CD4-positive, CD25-positive, alpha-beta regulatory T cell (primary cell): ENCODE measurements at regions not wholly inside any gene's neighbourhood (a gene's known extent, or its start where the extent isn't known, plus 50 kb on each side); places are given as distances from the start of the nearest gene placed in this dataset.

Experiments
- ATAC-seq, 2 donors: fragments of 150-1000 bp; cut with Tn5 transposase; one replicate each; pipeline ENCODE4 v1.10.0; 2021; ENCODE audit warnings: low read depth in 2 of 2, moderate number of reproducible peaks in 2 of 2, moderate library complexity in 1 of 2
- DNase-seq, 3 donors: peaks; one replicate each; pipeline versions ENCODE4 v3.0.0 to v3.0.0-alpha.2; 2012 to 2022; ENCODE audit warnings: mixed read lengths in 1 of 3
- H3K27ac ChIP-seq: one replicate; pipeline ENCODE4 v1.7.0; 2013; ENCODE audit warnings: mild to moderate bottlenecking, low read length; ENCODE audit not compliant: insufficient read depth, poor library complexity, severe bottlenecking
- H3K27me3 ChIP-seq: one replicate; pipeline ENCODE4 v1.7.0; 2013; ENCODE audit warnings: low read length; ENCODE audit not compliant: control insufficient read depth, insufficient read depth
- H3K36me3 ChIP-seq: one replicate; pipeline ENCODE4 v1.7.0; 2013; ENCODE audit warnings: mild to moderate bottlenecking, low read length, moderate library complexity; ENCODE audit not compliant: control insufficient read depth, insufficient read depth
- H3K4me1 ChIP-seq: 2 replicates; pipeline ENCODE4 v1.7.0; 2013; ENCODE audit warnings: mild to moderate bottlenecking, low read length; ENCODE audit not compliant: insufficient read depth, control insufficient read depth, poor library complexity, severe bottlenecking
- H3K4me3 ChIP-seq: one replicate; pipeline ENCODE4 v1.7.0; 2013; ENCODE audit warnings: low read depth, mild to moderate bottlenecking, low read length, moderate library complexity
- H3K9me3 ChIP-seq, 2 experiments: 1 replicate in 1 of 2; 2 replicates in 1 of 2; pipeline ENCODE4 v1.7.0; 2013; ENCODE audit warnings: low read length in 2 of 2, mild to moderate bottlenecking in 1 of 2, moderate library complexity in 1 of 2; ENCODE audit not compliant: control insufficient read depth in 2 of 2
- H3K27ac Mint-ChIP-seq, 3 donors: one replicate each; pipeline ENCODE4 v1.8.0; 2020 to 2022; ENCODE audit warnings: mild to moderate bottlenecking in 3 of 3, mixed read lengths in 3 of 3, moderate library complexity in 2 of 3
- H3K27me3 Mint-ChIP-seq: one replicate; pipeline ENCODE4 v1.8.0; 2022; ENCODE audit warnings: mild to moderate bottlenecking, mixed read lengths
- H3K36me3 Mint-ChIP-seq: one replicate; pipeline ENCODE4 v1.8.0; 2020; ENCODE audit warnings: mixed read lengths
- H3K4me1 Mint-ChIP-seq, 4 donors: one replicate each; pipeline ENCODE4 v1.8.0; 2020 to 2022; ENCODE audit warnings: mixed read lengths in 4 of 4, mild to moderate bottlenecking in 1 of 4
- H3K4me3 Mint-ChIP-seq, 4 donors: one replicate each; pipeline ENCODE4 v1.8.0; 2020 to 2022; ENCODE audit warnings: mild to moderate bottlenecking in 4 of 4, mixed read lengths in 4 of 4, moderate library complexity in 3 of 4
- H3K9me3 Mint-ChIP-seq, 7 donors: one replicate each; pipeline ENCODE4 v1.8.0; 2020 to 2022; ENCODE audit warnings: mixed read lengths in 7 of 7, mild to moderate bottlenecking in 3 of 7, moderate library complexity in 2 of 7

GRCh38 chr1:58975888-58976287 is 192.0 kb upstream of the JUN start:
- no peak for DNase-seq
- peaks cover 5% of the 10 kb centered on the region for H3K4me1 ChIP-seq
- no peaks in the 10 kb centered on the region for H3K27me3 ChIP-seq
- no peaks in the 10 kb centered on the region for H3K27me3 Mint-ChIP-seq
- H3K9me3 Mint-ChIP-seq = peaks cover 0 to 2% (median 0%) of the 10 kb centered on the region in 7 donors
- no peak overlapping the region for H3K4me3 Mint-ChIP-seq
- H3K4me1 Mint-ChIP-seq = peaks cover 5 to 20% (median 15%) of the 10 kb centered on the region in 4 donors
- H3K4me3 ChIP-seq = no peak overlapping the region
- no peaks in the 10 kb centered on the region for H3K9me3 ChIP-seq
- H3K27ac ChIP-seq = no peak overlapping the region
- no peaks in the 10 kb centered on the region for H3K36me3 ChIP-seq
- H3K36me3 Mint-ChIP-seq = no peaks in the 10 kb centered on the region
- no peak for ATAC-seq
- no peak overlapping the region for H3K27ac Mint-ChIP-seq

GRCh38 chr1:58976294-58976693 is 192.4 kb upstream of the JUN start:
- Mint-ChIP-seq H3K36me3 (no peaks in the 10 kb centered on the region), H3K27ac (no peak overlapping the region), H3K9me3 (peaks cover 0 to 2% (median 0%) of the 10 kb centered on the region in 7 donors), H3K27me3 (no peaks in the 10 kb centered on the region), H3K4me1 (peaks cover 5 to 20% (median 15%) of the 10 kb centered on the region in 4 donors), H3K4me3 (no peak overlapping the region)
- H3K4me1 ChIP-seq = peaks cover 5% of the 10 kb centered on the region
- no peak overlapping the region for H3K27ac ChIP-seq
- no peak overlapping the region for H3K4me3 ChIP-seq
- H3K9me3 ChIP-seq = no peaks in the 10 kb centered on the region
- no peak for DNase-seq
- H3K27me3 ChIP-seq = no peaks in the 10 kb centered on the region
- H3K36me3 ChIP-seq = no peaks in the 10 kb centered on the region
- no peak for ATAC-seq

DNA sequence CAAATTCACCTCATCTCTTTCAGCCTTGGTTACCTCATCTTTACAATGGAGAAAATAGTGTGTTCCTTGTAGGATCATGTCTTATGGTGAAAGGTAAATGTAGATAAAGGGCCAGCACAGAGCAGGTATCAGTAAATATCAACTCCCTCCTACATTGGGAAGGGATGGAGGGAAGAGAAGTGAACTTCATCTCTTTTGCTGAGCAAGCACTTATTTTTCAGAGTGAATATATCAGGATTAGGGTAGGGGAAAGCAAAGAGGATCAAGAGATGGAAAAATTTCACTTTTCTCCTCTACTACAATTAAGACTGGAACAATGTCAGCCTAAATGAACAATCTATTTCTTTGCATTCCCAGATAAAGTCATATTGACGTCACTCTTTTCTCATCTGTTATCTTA is 193.8 kb upstream of the JUN start:
- ATAC-seq (no peak), DNase-seq (no peak)
- Mint-ChIP-seq H3K27me3 (no peaks in the 10 kb centered on the region), H3K4me3 (no peak overlapping the region), H3K9me3 (peaks cover 0 to 2% (median 0%) of the 10 kb centered on the region in 7 donors), H3K36me3 (no peaks in the 10 kb centered on the region), H3K27ac (no peak overlapping the region), H3K4me1 (peaks cover 5 to 20% (median 15%) of the 10 kb centered on the region in 4 donors)
- peaks cover 5% of the 10 kb centered on the region for H3K4me1 ChIP-seq
- peaks cover 2% of the 10 kb centered on the region for H3K27me3 ChIP-seq
- no peaks in the 10 kb centered on the region for H3K36me3 ChIP-seq
- H3K27ac ChIP-seq = no peak overlapping the region
- no peaks in the 10 kb centered on the region for H3K9me3 ChIP-seq
- H3K4me3 ChIP-seq = no peak overlapping the region

DNA sequence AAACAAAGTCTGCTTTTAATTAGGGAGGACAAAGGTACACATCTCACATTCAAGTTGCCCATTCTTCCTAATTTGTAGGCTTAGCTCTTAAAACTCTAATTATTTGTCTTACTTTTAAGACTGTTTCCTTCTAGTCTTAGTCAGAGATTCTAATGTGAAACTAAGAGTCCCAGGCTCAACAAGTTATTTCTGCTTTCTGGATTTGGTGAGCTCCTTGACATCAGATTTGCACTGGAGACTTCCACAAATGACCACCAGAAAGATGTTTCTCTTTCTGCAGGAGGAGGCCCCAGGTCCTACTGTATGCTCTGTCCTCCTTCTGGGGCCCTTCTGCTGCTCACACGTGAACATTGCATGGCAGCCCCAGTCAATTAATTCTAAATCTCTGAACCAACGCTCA is 194.2 kb upstream of the JUN start:
- ATAC-seq (no peak), DNase-seq (no peak)
- Histone ChIP-seq H3K27me3 (peaks cover 2% of the 10 kb centered on the region), H3K4me1 (peaks cover 5% of the 10 kb centered on the region), H3K9me3 (no peaks in the 10 kb centered on the region), H3K27ac (no peak overlapping the region), H3K36me3 (no peaks in the 10 kb centered on the region), H3K4me3 (no peak overlapping the region)
- peak overlapping the region in 2 of 3 donors; percentile 24 to 48 for H3K27ac Mint-ChIP-seq
- H3K4me1 Mint-ChIP-seq = peaks cover 5 to 20% (median 15%) of the 10 kb centered on the region in 4 donors
- H3K36me3 Mint-ChIP-seq = no peaks in the 10 kb centered on the region
- H3K9me3 Mint-ChIP-seq = peaks cover 0 to 2% (median 0%) of the 10 kb centered on the region in 7 donors
- H3K27me3 Mint-ChIP-seq = no peaks in the 10 kb centered on the region
- H3K4me3 Mint-ChIP-seq = no peak overlapping the region

DNA sequence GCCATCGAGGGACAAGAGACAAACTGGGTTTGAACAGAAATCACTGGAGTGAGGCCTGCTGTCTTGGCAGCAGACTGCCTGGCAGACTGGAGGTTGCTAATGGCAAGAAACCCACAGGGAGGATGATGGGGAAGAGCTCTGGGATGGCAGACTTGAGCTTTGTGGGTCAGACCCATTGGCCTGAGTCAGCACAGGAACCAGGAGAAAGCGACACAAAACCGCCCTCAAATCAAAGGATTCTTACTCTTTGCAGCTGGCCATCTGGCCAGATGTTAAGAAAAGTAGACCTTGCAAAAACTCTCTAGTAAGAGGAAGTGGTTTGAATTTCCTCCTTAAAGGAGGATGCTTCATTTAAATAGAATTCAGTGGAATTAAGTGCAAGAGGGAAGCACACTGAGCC is 195.2 kb upstream of the JUN start:
- no peaks in the 10 kb centered on the region for H3K27me3 Mint-ChIP-seq
- peaks cover 0 to 2% (median 0%) of the 10 kb centered on the region in 7 donors for H3K9me3 Mint-ChIP-seq
- peaks cover 3% of the 10 kb centered on the region for H3K27me3 ChIP-seq
- no peaks in the 10 kb centered on the region for H3K9me3 ChIP-seq
- peaks cover 5% of the 10 kb centered on the region for H3K4me1 ChIP-seq
- no peaks in the 10 kb centered on the region for H3K36me3 Mint-ChIP-seq
- peak overlapping the region in 1 of 3 donors; percentile 24 for H3K27ac Mint-ChIP-seq
- DNase-seq = peak in 1 of 3 donors; percentile 15
- H3K4me3 ChIP-seq = no peak overlapping the region
- H3K27ac ChIP-seq = no peak overlapping the region
- H3K36me3 ChIP-seq = no peaks in the 10 kb centered on the region
- no peak for ATAC-seq
- peaks cover 5 to 20% (median 15%) of the 10 kb centered on the region in 4 donors for H3K4me1 Mint-ChIP-seq
- H3K4me3 Mint-ChIP-seq = no peak overlapping the region

- no peaks in the 10 kb centered on the region for H3K36me3 Mint-ChIP-seq
- DNase-seq (no peak), ATAC-seq (no peak)
- H3K4me1 Mint-ChIP-seq = peaks cover 5 to 20% (median 15%) of the 10 kb centered on the region in 4 donors
- no peaks in the 10 kb centered on the region for H3K9me3 ChIP-seq
- no peak overlapping the region for H3K4me3 ChIP-seq
- no peak overlapping the region for H3K27ac Mint-ChIP-seq
- no peaks in the 10 kb centered on the region for H3K27me3 Mint-ChIP-seq
- peaks cover 5% of the 10 kb centered on the region for H3K4me1 ChIP-seq
- peaks cover 3% of the 10 kb centered on the region for H3K27me3 ChIP-seq
- no peaks in the 10 kb centered on the region for H3K36me3 ChIP-seq
- no peak overlapping the region for H3K27ac ChIP-seq
- peaks cover 0 to 2% (median 0%) of the 10 kb centered on the region in 7 donors for H3K9me3 Mint-ChIP-seq
- no peak overlapping the region for H3K4me3 Mint-ChIP-seq
These were observed 195.8 kb upstream of the JUN start for GRCh38 chr1:58979677-58980076.

GRCh38 chr1:58981392-58981791 is 197.5 kb upstream of the JUN start:
- no peak overlapping the region for H3K4me3 ChIP-seq
- ATAC-seq (no peak), DNase-seq (no peak)
- peaks cover 5% of the 10 kb centered on the region for H3K4me1 ChIP-seq
- Mint-ChIP-seq H3K9me3 (no peaks in the 10 kb centered on the region), H3K36me3 (no peaks in the 10 kb centered on the region), H3K4me3 (no peak overlapping the region), H3K4me1 (peaks cover 5 to 20% (median 15%) of the 10 kb centered on the region in 4 donors), H3K27me3 (no peaks in the 10 kb centered on the region), H3K27ac (no peak overlapping the region)
- peaks cover 3% of the 10 kb centered on the region for H3K27me3 ChIP-seq
- no peak overlapping the region for H3K27ac ChIP-seq
- no peaks in the 10 kb centered on the region for H3K9me3 ChIP-seq
- no peaks in the 10 kb centered on the region for H3K36me3 ChIP-seq

DNA sequence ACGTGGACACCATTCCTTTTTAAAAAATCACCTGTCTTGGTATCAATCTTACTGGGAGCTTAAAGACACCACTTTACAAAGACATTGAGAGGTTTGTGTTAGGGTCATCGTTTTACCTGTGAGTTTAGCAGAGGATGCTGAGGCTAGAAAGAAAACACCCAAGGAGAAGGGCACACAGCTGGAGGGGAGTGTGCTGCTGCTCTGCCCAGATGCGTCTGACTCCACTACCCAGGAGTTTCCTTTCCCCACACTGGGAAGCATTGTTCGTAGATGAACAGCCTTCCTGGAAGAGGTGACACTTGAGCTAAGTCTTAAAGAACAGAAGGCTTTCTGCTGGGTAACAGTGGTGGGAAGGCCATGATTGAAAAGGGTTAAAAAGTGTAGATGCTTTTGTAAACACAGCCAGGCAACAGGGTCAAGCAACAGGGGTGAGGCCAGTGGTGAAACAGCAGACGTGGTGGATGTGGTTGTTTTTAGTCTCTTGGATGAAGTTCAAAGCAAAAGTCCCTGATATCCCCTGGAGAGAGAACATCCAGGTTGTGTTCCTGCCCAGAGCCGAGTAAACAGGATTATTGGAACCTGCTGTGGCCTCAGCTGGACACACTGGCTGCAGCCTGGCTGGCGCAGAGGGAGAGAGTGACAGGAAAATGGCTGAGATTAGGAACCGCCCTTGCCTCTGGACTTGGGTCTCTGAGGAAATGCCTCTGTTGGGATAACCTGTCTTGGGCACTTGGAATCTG is 198.6 kb upstream of the JUN start:
- Mint-ChIP-seq H3K9me3 (no peaks in the 10 kb centered on the region), H3K4me3 (no peak overlapping the region), H3K4me1 (peaks cover 8 to 25% (median 23%) of the 10 kb centered on the region in 4 donors), H3K36me3 (no peaks in the 10 kb centered on the region), H3K27ac (peak overlapping the region in 1 of 3 donors; percentile 33), H3K27me3 (no peaks in the 10 kb centered on the region)
- H3K9me3 ChIP-seq = no peaks in the 10 kb centered on the region
- H3K27ac ChIP-seq = no peak overlapping the region
- ATAC-seq (no peak), DNase-seq (no peak)
- peaks cover 3% of the 10 kb centered on the region for H3K27me3 ChIP-seq
- peaks cover 5% of the 10 kb centered on the region for H3K4me1 ChIP-seq
- no peak overlapping the region for H3K4me3 ChIP-seq
- H3K36me3 ChIP-seq = no peaks in the 10 kb centered on the region
